ENCODE measurements at regions not wholly inside any gene's neighbourhood (a gene's known extent, or its start where the extent isn't known, plus 50 kb on each side); places are given as distances from the start of the nearest gene placed in this dataset.

DNA sequence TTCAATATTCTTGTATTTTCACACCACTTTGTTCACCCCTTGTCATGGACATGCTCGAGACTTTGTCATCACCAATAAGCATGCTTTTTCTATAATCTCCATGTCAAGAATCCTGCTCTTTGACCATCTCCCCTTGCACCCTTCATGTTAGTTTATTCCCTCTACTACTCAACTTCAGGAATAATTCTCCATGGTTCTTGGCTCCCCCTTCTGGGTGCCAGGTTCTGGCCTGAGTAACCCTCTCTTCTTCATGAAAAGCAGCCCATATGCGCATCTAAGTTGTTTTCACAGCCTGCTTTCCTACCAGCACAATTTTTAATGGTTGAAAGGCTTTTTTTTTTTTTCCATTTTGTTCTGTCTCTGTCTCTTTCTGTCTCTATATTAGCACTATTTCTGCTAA lies 160.7 kb downstream of the LEPR start:
- TF ChIP-seq CTCF (optimal IDR thresholded peaks at IDR 0.05 in 1 of 3, IDR thresholded peaks at IDR 0.05 in 1 of 3, conservative IDR thresholded peaks at IDR 0.05 in 1 of 3; ENCODE audit: extremely low read depth in 1 of 3, insufficient read depth in 2 of 3, low read length in 3 of 3) (peak in 2 of 3 experiments; percentile 6 to 12), EZH2 (IDR thresholded peaks at IDR 0.05; ENCODE audit: low read length) (no peak)
